Kidney capillary endothelial cell (primary cell): ENCODE measurements at regions not wholly inside any gene's neighbourhood (a gene's known extent, or its start where the extent isn't known, plus 50 kb on each side); places are given as distances from the start of the nearest gene placed in this dataset.
"Not testable (repeated sequence)": the region's sequence is repeated elsewhere in the genome, so short reads cannot be mapped to it uniquely, and the experiment has no call there.

Experiments used
- DNase-seq: peaks from one replicate; pipeline ENCODE4 v3.0.0-alpha.2; 2018; ENCODE audit warnings: low spot score

- DNase-seq, result not testable (repeated sequence)
These were observed 94.8 kb upstream of the BNIP2 start for GRCh38 chr15:59783774-59784520.

GRCh38 chr15:59779110-59779509, 90.0 kb upstream of the BNIP2 start:
- no peak for DNase-seq

- DNase-seq, result no peak
These were observed 75.7 kb upstream of the BNIP2 start for GRCh38 chr15:59764775-59765174.

GRCh38 chr15:59762558-59762957, 73.4 kb upstream of the BNIP2 start:
- DNase-seq, result no peak

- DNase-seq, result not testable (repeated sequence)
These were observed 71.1 kb upstream of the BNIP2 start for GRCh38 chr15:59760256-59760655.

GRCh38 chr15:59751552-59752413, 62.7 kb upstream of the BNIP2 start:
- no peak for DNase-seq

- DNase-seq, result no peak
These were observed 57.7 kb upstream of the BNIP2 start for GRCh38 chr15:59746777-59747176.

- DNase-seq, result no peak
These were observed 52.3 kb upstream of the BNIP2 start for GRCh38 chr15:59741274-59741906.

- no peak for DNase-seq
These were observed 50.6 kb upstream of the BNIP2 start for GRCh38 chr15:59739557-59740186.
